ENCODE measurements at regions not wholly inside any gene's neighbourhood (a gene's known extent, or its start where the extent isn't known, plus 50 kb on each side); places are given as distances from the start of the nearest gene placed in this dataset.
"Not testable (repeated sequence)": the region's sequence is repeated elsewhere in the genome, so short reads cannot be mapped to it uniquely, and the experiment has no call there.

GRCh38 chrX:45667666-45668065 is 467.0 kb upstream of the DIPK2B start:
- DNase-seq, result no peak

- no peak for DNase-seq
These were observed 464.1 kb upstream of the DIPK2B start for GRCh38 chrX:45664727-45665290.

- no peak for DNase-seq
These were observed 459.8 kb upstream of the DIPK2B start for GRCh38 chrX:45660477-45660876.

GRCh38 chrX:45633419-45633818 is 432.7 kb upstream of the DIPK2B start:
- no peak for DNase-seq

GRCh38 chrX:45632506-45632905 is 431.8 kb upstream of the DIPK2B start:
- DNase-seq, result no peak

GRCh38 chrX:45630078-45630477 is 429.4 kb upstream of the DIPK2B start:
- no peak for DNase-seq

- no peak for DNase-seq
These were observed 427.4 kb upstream of the DIPK2B start for GRCh38 chrX:45628041-45628440.

- no peak for DNase-seq
These were observed 422.6 kb upstream of the DIPK2B start for GRCh38 chrX:45623266-45623665.

GRCh38 chrX:45622538-45622937 is 421.9 kb upstream of the DIPK2B start:
- no peak for DNase-seq

GRCh38 chrX:45622042-45622423 is 421.4 kb upstream of the DIPK2B start:
- DNase-seq, result no peak

- no peak for DNase-seq
These were observed 420.8 kb upstream of the DIPK2B start for GRCh38 chrX:45621376-45622041.

GRCh38 chrX:45619290-45619689 is 418.6 kb upstream of the DIPK2B start:
- no peak for DNase-seq

GRCh38 chrX:45615591-45615990 is 414.9 kb upstream of the DIPK2B start:
- DNase-seq, result not testable (repeated sequence)

GRCh38 chrX:45614853-45615252 is 414.2 kb upstream of the DIPK2B start:
- no peak for DNase-seq

- no peak for DNase-seq
These were observed 401.5 kb upstream of the DIPK2B start for GRCh38 chrX:45602151-45602550.

- no peak for DNase-seq
These were observed 400.4 kb upstream of the DIPK2B start for GRCh38 chrX:45601052-45601451.

- DNase-seq, result no peak
These were observed 398.2 kb upstream of the DIPK2B start for GRCh38 chrX:45598861-45599260.

GRCh38 chrX:45596188-45596808 is 395.6 kb upstream of the DIPK2B start:
- DNase-seq, result no peak

GRCh38 chrX:45592101-45592500 is 391.4 kb upstream of the DIPK2B start:
- DNase-seq, result no peak

GRCh38 chrX:45591650-45592049 is 391.0 kb upstream of the DIPK2B start:
- no peak for DNase-seq

- no peak for DNase-seq
These were observed 384.0 kb upstream of the DIPK2B start for GRCh38 chrX:45584717-45585116.

GRCh38 chrX:45577361-45577760 is 376.7 kb upstream of the DIPK2B start:
- no peak for DNase-seq

- DNase-seq, result no peak
These were observed 370.8 kb upstream of the DIPK2B start for GRCh38 chrX:45571453-45571852.

- DNase-seq, result no peak
These were observed 365.8 kb upstream of the DIPK2B start for GRCh38 chrX:45566456-45566855.
